HCT116 (cell line): ENCODE measurements at regions not wholly inside any gene's neighbourhood (a gene's known extent, or its start where the extent isn't known, plus 50 kb on each side); places are given as distances from the start of the nearest gene placed in this dataset.

Experiments used
- ATAC-seq: fragments of 200-7000 bp; cut with Tn5 transposase; 2 replicates; pipeline ENCODE4 v1.9.1; 2020; ENCODE audit warnings: mild to moderate bottlenecking, moderate library complexity
- BruUV-seq: library from RNA; stranded (reverse); fragments of 400-500 nt; replicated peaks from 2 replicates; lab custom pipeline; 2021; lab: Mats Ljungman, UMichigan
- CTCF ChIA-PET: fragments of 300-600 bp; sonication (Branson Sonifier 250); formaldehyde crosslinking; loops from one replicate; lab custom pipeline; 2021; ENCODE audit warnings: antibody characterized with exemption; lab: Charles Lee
- POLR2A ChIA-PET: fragments of 300-600, 350-600 bp; sonication (Branson Sonifier 250); formaldehyde crosslinking; loops from one replicate; lab custom pipeline; 2021; ENCODE audit warnings: antibody characterized with exemption; lab: Charles Lee
- RAD21 ChIA-PET, 2 experiments: fragments of 300-600 bp; sonication (Branson Sonifier 250); formaldehyde crosslinking; loops; one replicate each; lab custom pipeline; 2023; ENCODE audit warnings: low total read pairs in 2 of 2; ENCODE audit not compliant: uncharacterized antibody in 2 of 2, unreplicated experiment in 2 of 2, low non-redundant PET in 1 of 2; lab: Charles Lee
- DNase-seq: peaks from one replicate; pipeline ENCODE4 v3.0.0-alpha.2; 2010; ENCODE audit warnings: low read depth, low spot score
- H2AFZ ChIP-seq: fragments of 200-600 bp; shearing (Covaris generic), sonication (generic); 2 replicates; pipeline ENCODE4 v1.6.1; 2017; ENCODE audit warnings: low read depth, mixed run types, mixed read lengths, antibody characterized with exemption, low read length; ENCODE audit not compliant: poor library complexity, severe bottlenecking
- H3K27ac ChIP-seq: 2 replicates; pipeline ENCODE4 v1.5.1; 2012; ENCODE audit warnings: low read depth, low read length
- H3K27me3 ChIP-seq: fragments of 200-600 bp; sonication (generic); 2 replicates; pipeline ENCODE4 v1.6.1; 2016; ENCODE audit warnings: mixed run types, low read length, mixed read lengths; ENCODE audit not compliant: insufficient read depth
- H3K36me3 ChIP-seq, 2 experiments: fragments of 200-500 bp in 1 of 2; fragments of 200-600 bp in 1 of 2; sonication (Bioruptor generic) in 1 of 2; sonication (generic) in 1 of 2; 2 replicates each; pipeline versions ENCODE4 v1.5.1 to v1.6.1; 2014 to 2016; ENCODE audit warnings: low read length in 2 of 2, inconsistent platforms in 1 of 2, mixed read lengths in 1 of 2, mixed run types in 1 of 2; ENCODE audit not compliant: insufficient read depth in 2 of 2, control insufficient read depth in 1 of 2
- H3K4me1 ChIP-seq, 2 experiments: fragments of 200-600 bp in 1 of 2; sonication (generic) in 1 of 2; 2 replicates each; pipeline versions ENCODE4 v1.5.1 to v1.6.1; 2012 to 2017; ENCODE audit warnings: low read length in 2 of 2, inconsistent platforms in 1 of 2, mild to moderate bottlenecking in 1 of 2, mixed read lengths in 1 of 2, mixed run types in 1 of 2, moderate library complexity in 1 of 2; ENCODE audit not compliant: insufficient read depth in 2 of 2, control insufficient read depth in 1 of 2
- H3K4me2 ChIP-seq: fragments of 200-600 bp; sonication (generic); 2 replicates; pipeline ENCODE4 v1.6.1; 2017; ENCODE audit warnings: mixed run types, low read length, mixed read lengths
- H3K4me3 ChIP-seq, 2 experiments: fragments of 200-600 bp in 1 of 2; sonication (generic) in 1 of 2; replicated peaks in 1 of 2; 2 replicates each; pipeline ENCODE4 v1.5.1; 2011 to 2016; ENCODE audit warnings: low read length in 2 of 2, control low read depth in 1 of 2, low read depth in 1 of 2, mild to moderate bottlenecking in 1 of 2, mixed read lengths in 1 of 2, mixed run types in 1 of 2
- H3K79me2 ChIP-seq: fragments of 200-600 bp; sonication (generic); 2 replicates; pipeline ENCODE4 v1.6.1; 2017; ENCODE audit warnings: mild to moderate bottlenecking, mixed run types, low read length, moderate library complexity, mixed read lengths; ENCODE audit not compliant: insufficient read depth
- H3K9ac ChIP-seq: fragments of 200-600 bp; sonication (generic); 2 replicates; pipeline ENCODE4 v1.6.1; 2016; ENCODE audit warnings: low read length, mixed read lengths
- H3K9me2 ChIP-seq: fragments of 200-600 bp; sonication (generic), shearing (Covaris generic); 2 replicates; pipeline ENCODE4 v1.6.1; 2017; ENCODE audit warnings: mixed run types, mild to moderate bottlenecking, moderate library complexity; ENCODE audit not compliant: insufficient read depth
- H3K9me3 ChIP-seq, 2 experiments: fragments of 200-500 bp in 1 of 2; fragments of 200-600 bp in 1 of 2; sonication (Bioruptor generic) in 1 of 2; sonication (generic) in 1 of 2; 2 replicates each; pipeline ENCODE4 v1.6.1; 2014 to 2017; ENCODE audit warnings: low read length in 2 of 2, mixed read lengths in 2 of 2, inconsistent platforms in 1 of 2, low read depth in 1 of 2, mild to moderate bottlenecking in 1 of 2, mixed run types in 1 of 2, moderate library complexity in 1 of 2; ENCODE audit not compliant: control insufficient read depth in 1 of 2, insufficient read depth in 1 of 2
- H4K20me1 ChIP-seq: fragments of 200-600 bp; sonication (generic), shearing (Covaris generic); 2 replicates; pipeline ENCODE4 v1.6.1; 2017; ENCODE audit warnings: mixed run types, mild to moderate bottlenecking, moderate library complexity; ENCODE audit not compliant: insufficient read depth
- CBX3 ChIP-seq: IDR thresholded peaks from 2 replicates; pipeline ENCODE4 v1.6.1; 2012; ENCODE audit warnings: low read depth
- EGR1 ChIP-seq: IDR thresholded peaks from 2 replicates; pipeline ENCODE4 v1.6.1; 2012; ENCODE audit warnings: low read depth
- ELF1 ChIP-seq: IDR thresholded peaks from 2 replicates; pipeline ENCODE4 v1.6.1; 2012; ENCODE audit warnings: low read depth, borderline replicate concordance
- EZH2 ChIP-seq: fragments of 200-600 bp; sonication (generic); IDR thresholded peaks from 2 replicates; pipeline ENCODE4 v1.6.1; 2017; ENCODE audit warnings: antibody characterized with exemption, mixed run types
- EZH2phosphoT487 ChIP-seq: fragments of 200-600 bp; IDR thresholded peaks from 2 replicates; pipeline ENCODE4 v1.6.1; 2018; ENCODE audit warnings: antibody characterized with exemption, borderline replicate concordance
- POLR2A ChIP-seq: IDR thresholded peaks from 2 replicates; pipeline ENCODE4 v1.7.0; 2011; ENCODE audit warnings: borderline replicate concordance; ENCODE audit not compliant: insufficient read depth, insufficient read length; ENCODE audit errors: extremely low read depth
- RAD21 ChIP-seq: IDR thresholded peaks from 2 replicates; pipeline ENCODE4 v1.6.1; 2012; ENCODE audit warnings: low read depth, mild to moderate bottlenecking
- SIN3A ChIP-seq: IDR thresholded peaks from 2 replicates; pipeline ENCODE4 v1.6.1; 2012; ENCODE audit warnings: low read depth
- SP1 ChIP-seq: IDR thresholded peaks from 2 replicates; pipeline ENCODE4 v1.6.1; 2012; ENCODE audit warnings: low read depth
- SRF ChIP-seq: IDR thresholded peaks from 2 replicates; pipeline ENCODE4 v1.6.1; 2012; ENCODE audit warnings: low read depth
- YY1 ChIP-seq: IDR thresholded peaks from 2 replicates; pipeline ENCODE4 v1.6.1; 2011; ENCODE audit warnings: low read length, low read depth, moderate library complexity, mild to moderate bottlenecking; ENCODE audit not compliant: insufficient replicate concordance; ENCODE audit errors: extremely low read depth
- ZFX ChIP-seq: fragments of 450-650 bp; IDR thresholded peaks from 2 replicates; pipeline ENCODE4 v1.6.1; 2017
- ZNF274 ChIP-seq: fragments of 200-500 bp; sonication (Bioruptor generic); IDR thresholded peaks from 2 replicates; pipeline ENCODE4 v1.6.1; 2014; ENCODE audit warnings: mild to moderate bottlenecking, low read depth, low read length, inconsistent platforms
- intact Hi-C: fragments of 100-400 bp; cut with micrococcal nuclease; formaldehyde crosslinking; loops from 2 replicates; pipeline ENCODE4 v1.10.0; 2022
- TF ChIP-seq, protein P1 (sequence below): IDR thresholded peaks from 2 replicates; pipeline ENCODE4 v1.6.1; 2012
- TF ChIP-seq, protein P2 (sequence below): IDR thresholded peaks from 2 replicates; pipeline ENCODE4 v1.6.1; 2012; ENCODE audit warnings: low read depth
- TF ChIP-seq, protein P3 (sequence below): IDR thresholded peaks from 2 replicates; pipeline ENCODE4 v1.6.1; 2011; ENCODE audit warnings: mild to moderate bottlenecking, low read length, moderate library complexity; ENCODE audit not compliant: insufficient replicate concordance; ENCODE audit errors: extremely low read depth
- TF ChIP-seq, protein P4 (sequence below): IDR thresholded peaks from 2 replicates; pipeline ENCODE4 v1.6.1; 2012

DNA sequence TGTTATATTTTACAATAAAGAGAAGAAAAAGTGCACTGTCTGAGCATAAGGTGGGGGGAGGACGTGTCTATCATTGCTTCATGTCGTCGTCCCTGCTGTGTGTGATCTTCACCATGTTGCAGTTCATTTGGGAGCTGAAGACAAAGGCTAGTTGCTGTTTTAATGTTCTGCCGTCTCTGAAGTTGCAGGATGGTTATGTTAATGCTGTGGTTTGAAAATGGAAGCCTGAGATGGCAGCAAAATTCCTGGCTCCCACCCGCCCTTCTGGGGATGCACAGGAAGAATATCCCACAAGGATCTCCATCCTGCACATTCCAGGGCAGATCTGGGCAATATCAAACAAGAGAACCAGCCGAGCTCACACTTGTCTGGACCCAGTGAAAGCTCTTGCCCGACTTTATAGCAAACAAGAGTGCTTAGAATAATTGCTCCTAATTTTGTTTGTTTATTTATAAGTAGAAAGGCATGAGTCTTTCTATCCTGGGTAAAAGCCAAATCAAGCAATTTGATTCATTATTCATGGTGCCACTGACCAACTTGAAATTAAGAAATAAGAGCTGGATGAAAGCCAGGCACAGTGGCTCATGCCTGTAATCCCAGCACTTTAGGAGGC, 110.3 kb upstream of the ABCC4 start:
- ChIA-PET RAD21 (no interaction called here), POLR2A (no interaction called here), CTCF (interaction anchor here (1.9 kb wide), 1 partner anchor 220 kb away, joined by 6 read pairs; no protein-coding TSS in a partner anchor)
- Histone ChIP-seq H3K27me3 (no peaks in the 10 kb centered on the region), H4K20me1 (no peaks in the 10 kb centered on the region), H3K27ac (no peak overlapping the region), H3K9me3 (no peaks in the 10 kb centered on the region), H3K79me2 (no peaks in the 10 kb centered on the region), H3K36me3 (no peaks in the 10 kb centered on the region), H3K4me3 (no peak overlapping the region), H2AFZ (no peak overlapping the region), H3K9ac (no peak overlapping the region), H3K4me1 (no peaks in the 10 kb centered on the region), H3K9me2 (no peaks in the 10 kb centered on the region), H3K4me2 (no peak overlapping the region)
- DNase-seq (no peak), ATAC-seq (no peak)
- TF ChIP-seq SRF (no peak), SP1 (no peak), CBX3 (no peak), SIN3A (no peak), EGR1 (no peak)
- TF ChIP-seq, protein P1, sequence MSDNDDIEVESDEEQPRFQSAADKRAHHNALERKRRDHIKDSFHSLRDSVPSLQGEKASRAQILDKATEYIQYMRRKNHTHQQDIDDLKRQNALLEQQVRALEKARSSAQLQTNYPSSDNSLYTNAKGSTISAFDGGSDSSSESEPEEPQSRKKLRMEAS = no peak
- no TSS peak for BruUV-seq
- intact Hi-C loops = no loop called here

DNA sequence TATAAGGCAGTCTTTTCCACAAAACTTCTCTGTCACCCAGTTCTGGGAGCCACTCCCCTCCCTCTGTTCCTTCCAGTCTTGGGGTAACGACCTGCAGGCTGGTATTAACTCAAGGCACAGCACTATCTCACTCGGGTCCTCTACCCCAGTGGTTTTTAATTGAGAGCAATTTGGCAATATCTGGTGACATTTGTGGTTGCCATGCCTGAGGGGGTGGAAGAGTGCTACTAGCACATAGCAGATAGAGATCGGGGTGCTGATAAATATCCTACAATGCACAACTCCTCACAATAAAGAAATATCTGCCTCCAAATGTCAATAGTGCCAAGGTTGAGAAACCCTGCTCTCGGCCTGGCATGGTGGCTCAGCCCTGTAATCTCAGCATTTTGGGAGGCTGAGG, 117.7 kb upstream of the ABCC4 start:
- Histone ChIP-seq H3K9ac (no peak overlapping the region), H3K9me2 (no peaks in the 10 kb centered on the region), H3K79me2 (no peaks in the 10 kb centered on the region), H3K36me3 (no peaks in the 10 kb centered on the region), H3K4me1 (no peaks in the 10 kb centered on the region), H2AFZ (no peak overlapping the region), H3K4me3 (no peak overlapping the region), H3K27ac (no peak overlapping the region), H3K9me3 (no peaks in the 10 kb centered on the region), H4K20me1 (no peaks in the 10 kb centered on the region), H3K4me2 (no peak overlapping the region), H3K27me3 (no peaks in the 10 kb centered on the region)
- intact Hi-C loops = no loop called here
- BruUV-seq = no TSS peak
- CTCF ChIA-PET = no interaction called here
- POLR2A ChIA-PET = no interaction called here
- ATAC-seq (no peak), DNase-seq (no peak)
- RAD21 ChIA-PET = no interaction called here
- TF ChIP-seq YY1 = no peak
- TF ChIP-seq, protein P2, sequence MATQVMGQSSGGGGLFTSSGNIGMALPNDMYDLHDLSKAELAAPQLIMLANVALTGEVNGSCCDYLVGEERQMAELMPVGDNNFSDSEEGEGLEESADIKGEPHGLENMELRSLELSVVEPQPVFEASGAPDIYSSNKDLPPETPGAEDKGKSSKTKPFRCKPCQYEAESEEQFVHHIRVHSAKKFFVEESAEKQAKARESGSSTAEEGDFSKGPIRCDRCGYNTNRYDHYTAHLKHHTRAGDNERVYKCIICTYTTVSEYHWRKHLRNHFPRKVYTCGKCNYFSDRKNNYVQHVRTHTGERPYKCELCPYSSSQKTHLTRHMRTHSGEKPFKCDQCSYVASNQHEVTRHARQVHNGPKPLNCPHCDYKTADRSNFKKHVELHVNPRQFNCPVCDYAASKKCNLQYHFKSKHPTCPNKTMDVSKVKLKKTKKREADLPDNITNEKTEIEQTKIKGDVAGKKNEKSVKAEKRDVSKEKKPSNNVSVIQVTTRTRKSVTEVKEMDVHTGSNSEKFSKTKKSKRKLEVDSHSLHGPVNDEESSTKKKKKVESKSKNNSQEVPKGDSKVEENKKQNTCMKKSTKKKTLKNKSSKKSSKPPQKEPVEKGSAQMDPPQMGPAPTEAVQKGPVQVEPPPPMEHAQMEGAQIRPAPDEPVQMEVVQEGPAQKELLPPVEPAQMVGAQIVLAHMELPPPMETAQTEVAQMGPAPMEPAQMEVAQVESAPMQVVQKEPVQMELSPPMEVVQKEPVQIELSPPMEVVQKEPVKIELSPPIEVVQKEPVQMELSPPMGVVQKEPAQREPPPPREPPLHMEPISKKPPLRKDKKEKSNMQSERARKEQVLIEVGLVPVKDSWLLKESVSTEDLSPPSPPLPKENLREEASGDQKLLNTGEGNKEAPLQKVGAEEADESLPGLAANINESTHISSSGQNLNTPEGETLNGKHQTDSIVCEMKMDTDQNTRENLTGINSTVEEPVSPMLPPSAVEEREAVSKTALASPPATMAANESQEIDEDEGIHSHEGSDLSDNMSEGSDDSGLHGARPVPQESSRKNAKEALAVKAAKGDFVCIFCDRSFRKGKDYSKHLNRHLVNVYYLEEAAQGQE = no peak
- no peak for TF ChIP-seq EZH2
- TF ChIP-seq EZH2phosphoT487 = no peak
- TF ChIP-seq ZFX = no peak
- no peak for TF ChIP-seq ZNF274
- TF ChIP-seq ELF1 = no peak
- TF ChIP-seq, protein P3, sequence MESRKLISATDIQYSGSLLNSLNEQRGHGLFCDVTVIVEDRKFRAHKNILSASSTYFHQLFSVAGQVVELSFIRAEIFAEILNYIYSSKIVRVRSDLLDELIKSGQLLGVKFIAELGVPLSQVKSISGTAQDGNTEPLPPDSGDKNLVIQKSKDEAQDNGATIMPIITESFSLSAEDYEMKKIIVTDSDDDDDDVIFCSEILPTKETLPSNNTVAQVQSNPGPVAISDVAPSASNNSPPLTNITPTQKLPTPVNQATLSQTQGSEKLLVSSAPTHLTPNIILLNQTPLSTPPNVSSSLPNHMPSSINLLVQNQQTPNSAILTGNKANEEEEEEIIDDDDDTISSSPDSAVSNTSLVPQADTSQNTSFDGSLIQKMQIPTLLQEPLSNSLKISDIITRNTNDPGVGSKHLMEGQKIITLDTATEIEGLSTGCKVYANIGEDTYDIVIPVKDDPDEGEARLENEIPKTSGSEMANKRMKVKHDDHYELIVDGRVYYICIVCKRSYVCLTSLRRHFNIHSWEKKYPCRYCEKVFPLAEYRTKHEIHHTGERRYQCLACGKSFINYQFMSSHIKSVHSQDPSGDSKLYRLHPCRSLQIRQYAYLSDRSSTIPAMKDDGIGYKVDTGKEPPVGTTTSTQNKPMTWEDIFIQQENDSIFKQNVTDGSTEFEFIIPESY = no peak
- TF ChIP-seq SIN3A = no peak
- TF ChIP-seq, protein P4, sequence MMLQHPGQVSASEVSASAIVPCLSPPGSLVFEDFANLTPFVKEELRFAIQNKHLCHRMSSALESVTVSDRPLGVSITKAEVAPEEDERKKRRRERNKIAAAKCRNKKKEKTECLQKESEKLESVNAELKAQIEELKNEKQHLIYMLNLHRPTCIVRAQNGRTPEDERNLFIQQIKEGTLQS = no peak
- no peak for TF ChIP-seq POLR2A
- TF ChIP-seq RAD21 = no peak
